A673 (cell line): ENCODE measurements at regions not wholly inside any gene's neighbourhood (a gene's known extent, or its start where the extent isn't known, plus 50 kb on each side); places are given as distances from the start of the nearest gene placed in this dataset.

ENCODE experiments used
- CTCF ChIP-seq: fragments of 300-800, 200-600 bp; sonication (generic); conservative IDR thresholded peaks from 2 replicates; pipeline ENCODE4 v1.5.1; 2017; ENCODE audit warnings: low read depth, mild to moderate bottlenecking, antibody characterized with exemption, low read length, moderate library complexity, mixed read lengths
- EZH2 ChIP-seq: fragments of 200-600 bp; sonication (generic); IDR thresholded peaks from 2 replicates; pipeline ENCODE4 v1.6.1; 2017; ENCODE audit warnings: borderline replicate concordance, low read depth, mild to moderate bottlenecking, mixed read lengths, antibody characterized with exemption, low read length; ENCODE audit not compliant: poor library complexity, severe bottlenecking

DNA sequence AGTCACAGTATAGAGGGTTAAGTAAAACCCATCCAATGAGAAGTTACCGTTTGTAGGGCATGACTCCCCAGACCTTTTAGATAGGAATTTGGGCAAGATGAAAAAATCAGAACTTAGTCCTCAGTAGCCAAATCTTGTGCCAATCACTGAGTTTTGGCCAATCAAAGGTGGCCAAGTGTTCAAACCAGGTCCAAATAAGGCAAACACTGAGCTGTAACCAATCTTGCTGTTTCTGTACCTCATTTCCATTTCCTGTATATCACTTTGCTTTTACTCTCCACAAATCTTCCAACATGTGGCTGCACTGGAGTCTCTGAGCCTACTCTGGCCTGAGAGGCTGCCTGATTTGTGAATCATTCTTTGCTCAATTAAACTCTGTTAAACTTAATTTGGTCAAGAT lies 81.8 kb upstream of the GPR6 start:
- TF ChIP-seq EZH2 (no peak), CTCF (no peak)
